Epidermal melanocyte (primary cell): ENCODE measurements at regions not wholly inside any gene's neighbourhood (a gene's known extent, or its start where the extent isn't known, plus 50 kb on each side); places are given as distances from the start of the nearest gene placed in this dataset.
"Not testable (repeated sequence)": the region's sequence is repeated elsewhere in the genome, so short reads cannot be mapped to it uniquely, and the experiment has no call there.

Experiments
- DNase-seq: peaks from one replicate; pipeline ENCODE4 v3.0.0; 2011; ENCODE audit warnings: low spot score; ENCODE audit not compliant: insufficient read length

DNA sequence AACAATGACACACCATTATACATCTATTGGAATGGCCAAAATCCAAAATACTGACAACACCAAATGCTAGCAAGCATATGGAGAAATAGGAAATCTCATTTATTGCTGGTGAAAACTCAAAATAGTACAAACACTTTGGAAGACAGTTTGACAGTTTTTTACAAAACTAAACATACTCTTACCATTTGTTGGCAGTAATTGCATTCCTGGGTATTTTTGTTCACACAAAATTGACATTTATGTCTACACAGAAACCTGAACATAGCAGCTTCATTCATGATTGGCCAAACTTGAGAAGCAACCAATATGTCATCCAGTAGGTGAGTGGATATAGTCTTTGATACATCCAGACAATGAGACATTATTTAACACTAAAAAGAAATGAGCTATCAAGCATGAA, 489.9 kb downstream of the PLOD2 start:
- no peak for DNase-seq

DNA sequence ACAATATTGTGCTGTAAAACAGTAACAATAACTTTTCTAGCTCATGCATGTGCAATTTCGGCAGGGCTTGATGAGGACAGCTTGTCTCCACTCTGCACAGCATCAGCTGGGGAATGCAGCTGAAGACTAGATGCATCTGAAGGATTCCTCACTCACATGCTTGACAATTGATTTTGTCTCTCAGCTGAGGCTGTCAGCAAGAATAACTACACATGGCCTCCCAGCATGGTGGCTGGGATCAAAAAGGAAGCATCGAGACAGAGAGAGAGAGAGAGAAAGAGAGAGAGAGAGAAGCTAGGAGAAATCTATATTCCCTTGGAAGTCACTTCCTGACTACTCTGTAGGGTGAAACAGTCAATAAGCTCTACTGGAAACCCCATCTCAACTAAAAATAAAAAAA, 487.1 kb downstream of the PLOD2 start:
- DNase-seq = no peak

DNA sequence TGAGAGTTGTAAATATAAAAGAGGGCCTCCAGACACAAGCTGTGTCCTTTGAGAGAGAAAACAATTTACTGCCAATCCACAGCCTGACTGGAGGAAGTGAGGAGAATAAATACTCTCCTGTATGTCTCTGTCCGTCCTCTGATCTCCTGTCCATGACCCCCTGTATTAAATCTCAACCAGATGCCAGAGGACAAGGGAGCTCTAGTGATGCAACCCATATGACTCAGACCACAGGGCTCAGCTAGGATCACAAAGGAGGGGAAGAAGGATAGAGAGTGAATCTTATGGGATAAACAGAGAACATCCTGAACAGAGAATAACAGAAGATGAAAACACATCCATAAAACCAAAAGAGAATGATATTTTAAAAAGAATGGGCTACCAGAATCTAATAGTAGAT, 482.6 kb downstream of the PLOD2 start:
- DNase-seq = no peak

DNA sequence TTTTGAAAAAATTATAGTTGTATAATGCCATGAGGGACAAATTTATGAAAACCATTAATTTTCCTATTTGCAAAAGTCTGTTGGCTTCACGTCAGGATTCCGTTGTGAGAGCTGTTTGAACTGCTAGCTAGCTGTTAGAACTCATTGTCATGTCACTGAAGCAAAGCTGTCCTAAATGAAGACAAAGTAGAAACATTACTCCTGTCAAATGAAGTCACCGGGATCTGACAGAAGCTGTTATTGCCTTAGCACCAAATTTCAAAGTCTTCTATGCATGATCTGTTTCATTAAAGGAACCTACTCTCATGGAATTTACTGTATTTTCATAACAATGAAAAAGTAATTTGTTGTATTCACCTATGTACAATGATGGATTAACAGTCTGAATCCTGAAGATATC, 479.8 kb downstream of the PLOD2 start:
- DNase-seq = no peak

DNA sequence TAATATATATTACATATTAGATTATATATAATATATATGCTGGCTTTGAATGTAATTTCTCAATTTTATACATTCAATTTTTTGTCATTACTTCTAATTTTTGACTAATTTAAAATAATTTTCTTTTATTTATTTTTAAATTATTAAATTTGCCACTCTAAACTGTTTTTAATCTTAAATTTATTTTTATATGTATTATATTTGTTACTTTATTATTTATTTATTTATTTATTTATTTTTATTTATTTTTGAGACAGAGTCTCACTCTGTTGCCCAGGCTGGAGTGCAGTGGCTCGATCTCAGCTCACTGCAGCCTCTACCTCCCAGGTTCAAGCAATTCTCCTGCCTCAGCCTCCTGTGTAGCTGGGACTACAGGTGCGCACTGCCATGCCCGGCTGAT, 473.0 kb downstream of the PLOD2 start:
- DNase-seq = not testable (repeated sequence)

DNA sequence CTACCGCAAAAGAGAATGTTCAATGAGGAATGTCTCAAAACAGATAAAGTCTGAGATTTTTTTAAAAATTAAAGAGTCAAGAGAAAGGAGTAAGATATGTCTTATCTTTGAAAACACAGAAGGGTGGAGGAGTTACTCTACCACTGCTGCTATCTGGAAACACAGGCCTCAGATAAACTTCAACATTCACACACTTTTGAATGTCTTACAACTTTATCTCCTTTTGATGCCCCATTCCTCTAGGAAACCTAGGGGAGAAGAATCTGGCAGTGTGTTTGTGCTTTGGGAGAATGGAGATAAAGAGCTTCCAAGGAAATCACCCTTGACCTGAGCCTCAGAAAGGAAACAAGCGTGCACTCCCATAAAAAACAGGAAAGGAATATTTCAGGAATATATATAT, 468.2 kb downstream of the PLOD2 start:
- DNase-seq = no peak

DNA sequence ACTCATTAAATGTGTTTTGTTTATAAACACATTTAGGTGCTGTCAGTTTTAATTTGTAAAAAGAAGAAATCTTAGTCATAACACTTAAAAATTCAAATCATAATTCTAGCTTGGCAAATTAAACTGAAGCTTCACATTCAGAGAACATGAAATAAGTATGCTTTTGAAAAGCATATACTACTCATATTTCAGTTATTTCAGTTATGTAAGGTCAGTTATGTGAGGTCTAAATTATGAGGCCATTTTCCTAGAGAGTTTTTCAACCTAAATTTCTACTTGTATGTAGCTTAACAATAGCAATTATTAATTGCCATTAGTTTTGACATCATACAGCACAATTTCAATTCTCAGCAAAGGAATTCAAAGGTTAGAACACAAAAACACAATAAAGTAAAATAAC, 465.0 kb downstream of the PLOD2 start:
- no peak for DNase-seq

DNA sequence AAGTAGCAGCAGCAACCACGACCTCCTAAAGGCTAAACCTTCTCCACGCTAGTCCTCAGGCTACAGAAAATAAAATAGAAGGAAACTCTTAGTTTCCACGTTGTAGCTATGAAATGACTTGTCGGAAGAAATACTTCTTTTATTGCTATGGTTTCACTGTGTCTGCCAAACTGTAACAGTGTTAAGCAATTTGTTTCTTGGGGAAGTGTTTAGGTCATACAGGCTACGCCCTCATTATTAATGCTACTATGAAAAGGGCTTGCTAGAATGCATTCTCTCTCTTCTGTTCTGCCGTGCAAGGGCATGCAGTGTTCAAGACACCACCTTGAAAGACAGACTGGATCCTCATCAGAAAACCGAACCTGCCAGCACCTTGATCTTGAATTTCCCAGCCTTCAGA, 462.7 kb downstream of the PLOD2 start:
- DNase-seq = no peak

DNA sequence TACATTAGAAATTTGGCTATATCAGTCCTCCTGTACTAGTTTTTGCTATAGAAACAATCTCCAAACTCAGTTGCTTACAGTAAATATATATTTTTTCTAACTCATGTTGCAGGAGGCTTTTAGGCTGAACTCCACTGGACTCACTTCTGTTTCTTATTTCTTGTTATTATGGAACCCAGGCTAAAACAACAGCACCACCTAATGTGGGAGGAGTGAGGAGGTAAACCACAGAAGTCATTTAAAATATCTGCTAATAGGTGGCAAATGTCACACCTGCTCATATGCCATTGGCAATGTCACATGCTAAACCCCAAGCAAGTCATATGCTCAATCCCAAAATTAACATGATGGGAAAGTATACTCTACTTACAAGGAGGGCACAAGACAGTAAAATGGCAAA, 462.2 kb downstream of the PLOD2 start:
- DNase-seq = no peak

DNA sequence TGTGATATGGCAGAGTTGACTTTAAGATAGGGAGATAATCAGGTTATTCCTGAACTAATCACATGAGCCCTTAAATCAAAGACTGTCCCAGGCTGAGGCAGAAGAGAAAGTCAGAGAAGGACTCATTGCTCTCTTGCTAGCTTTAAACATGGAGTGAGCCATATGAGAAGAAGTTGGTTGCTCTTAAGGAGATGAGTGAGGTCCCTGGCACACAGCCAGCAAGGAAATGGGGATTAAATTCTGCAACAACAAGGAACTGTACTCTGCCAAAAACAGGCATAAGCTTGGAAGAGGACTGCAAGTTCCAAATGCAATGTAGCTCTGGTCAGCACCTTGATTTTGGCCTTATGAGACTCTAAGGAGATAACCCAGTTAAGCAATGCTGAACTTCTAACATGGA, 457.0 kb downstream of the PLOD2 start:
- no peak for DNase-seq

DNA sequence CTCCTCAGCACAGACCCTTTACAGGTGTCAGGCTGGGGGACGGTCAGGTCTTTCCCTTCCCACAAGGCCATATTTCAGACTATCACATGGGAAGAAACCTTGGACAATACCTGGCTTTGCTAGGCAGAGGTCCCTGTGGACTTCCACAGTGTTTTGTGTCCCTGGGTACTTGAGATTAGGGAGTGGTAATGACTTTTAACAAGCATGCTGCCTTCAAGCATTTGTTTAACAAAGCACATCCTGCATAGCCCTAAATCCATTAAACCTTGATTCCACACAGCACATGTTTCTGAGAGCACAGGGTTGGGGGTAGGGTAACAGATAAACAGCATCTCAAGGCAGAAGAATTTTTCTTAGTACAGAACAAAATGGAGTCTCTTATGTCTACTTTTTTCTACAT, 451.2 kb downstream of the PLOD2 start:
- not testable (repeated sequence) for DNase-seq

DNA sequence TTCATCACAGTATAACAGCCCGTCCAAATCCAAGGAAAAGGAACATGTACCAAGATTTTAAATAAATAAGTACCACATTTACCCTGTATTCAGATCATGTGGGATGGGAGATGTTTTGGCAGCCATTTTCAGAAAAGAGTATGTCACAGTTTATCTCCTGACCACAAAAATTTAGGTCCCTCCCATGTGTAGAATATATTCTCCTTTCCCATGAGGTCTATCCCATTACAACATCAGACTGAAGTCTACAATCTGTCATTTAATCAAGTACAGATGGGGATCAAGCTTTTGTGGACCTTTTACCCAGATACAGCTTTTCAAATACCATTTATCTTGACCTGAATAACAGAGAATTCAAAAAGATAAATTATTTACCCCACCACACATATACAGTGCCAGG, 444.5 kb downstream of the PLOD2 start:
- no peak for DNase-seq

DNA sequence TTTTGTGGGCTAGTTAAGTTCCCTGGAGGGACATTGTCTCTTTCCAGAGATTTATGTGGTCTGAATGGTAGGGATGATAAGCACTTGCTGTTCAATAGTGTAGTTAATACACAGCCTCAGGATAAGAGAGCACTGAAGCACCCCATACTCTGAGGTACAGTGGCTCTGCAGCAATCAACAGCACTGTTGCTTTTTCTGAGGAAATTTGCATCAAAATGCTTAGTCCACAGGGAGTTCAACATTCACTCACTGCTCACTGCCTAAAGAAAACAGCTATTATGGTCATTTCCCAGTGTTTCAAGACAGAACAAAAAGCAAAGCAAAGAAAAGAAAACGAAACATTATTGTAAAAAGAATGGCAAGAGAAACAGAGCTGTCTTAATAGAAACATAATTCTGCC, 441.9 kb downstream of the PLOD2 start:
- DNase-seq = no peak

DNA sequence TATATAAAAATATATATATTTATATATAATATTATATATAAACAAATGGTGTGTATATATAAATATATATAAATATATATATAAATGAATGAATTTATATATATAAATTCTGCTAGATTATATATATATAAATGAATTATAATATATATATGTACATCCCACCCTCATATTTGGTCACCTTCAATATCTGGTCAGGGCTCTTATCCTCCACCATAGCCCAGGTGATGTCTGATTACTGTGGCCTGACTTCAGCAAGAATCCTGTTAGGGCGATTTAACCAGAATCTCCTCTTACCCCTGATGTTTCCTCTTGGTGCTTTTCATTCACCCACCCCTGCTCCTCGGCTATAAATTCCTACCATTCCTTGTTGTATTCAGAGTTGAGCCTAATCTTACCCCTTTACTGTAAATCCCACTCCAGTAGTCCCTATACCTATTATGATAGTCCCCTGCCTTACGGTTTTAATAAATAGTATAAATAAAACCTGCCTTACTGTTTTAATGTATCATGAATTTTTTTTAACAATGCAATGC, 439.6 kb downstream of the PLOD2 start:
- no peak for DNase-seq

DNA sequence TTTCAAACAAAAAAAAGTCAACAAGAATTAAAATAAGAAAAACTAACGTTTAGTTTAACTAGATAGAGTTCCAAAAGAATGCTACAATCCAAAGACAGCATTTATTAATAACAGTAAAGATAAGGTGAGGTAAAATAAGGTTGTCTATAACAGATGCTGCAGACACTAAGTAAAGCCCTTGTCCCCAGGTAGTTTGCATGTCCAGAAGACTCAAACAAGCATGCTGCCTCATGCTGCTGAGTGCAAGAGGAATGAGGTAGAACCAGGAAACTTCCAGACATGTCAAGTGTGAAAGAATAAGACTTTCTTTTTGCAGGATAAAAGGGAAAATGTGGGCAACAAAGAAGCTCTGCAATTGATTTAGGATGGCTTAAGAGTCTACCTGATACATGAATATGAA, 439.2 kb downstream of the PLOD2 start:
- no peak for DNase-seq

DNA sequence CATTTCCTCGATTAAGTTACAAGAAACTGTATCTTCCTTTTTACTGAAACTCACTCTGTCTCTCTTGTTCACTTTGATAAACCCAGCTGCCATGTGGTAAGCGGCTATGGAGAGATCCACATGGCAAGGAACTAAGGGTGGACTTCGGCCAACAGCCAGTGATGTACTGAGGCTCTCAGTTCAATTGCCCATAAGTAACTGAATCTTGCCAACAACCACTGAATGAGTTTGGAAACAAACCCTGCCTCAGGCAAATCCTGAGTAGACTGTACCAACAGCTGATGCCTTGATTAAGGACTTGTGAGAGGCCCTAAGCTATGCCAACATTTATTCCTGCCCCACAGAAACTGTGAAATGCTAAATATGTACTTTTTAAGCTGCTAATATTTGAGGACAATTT, 433.5 kb downstream of the PLOD2 start:
- no peak for DNase-seq

DNA sequence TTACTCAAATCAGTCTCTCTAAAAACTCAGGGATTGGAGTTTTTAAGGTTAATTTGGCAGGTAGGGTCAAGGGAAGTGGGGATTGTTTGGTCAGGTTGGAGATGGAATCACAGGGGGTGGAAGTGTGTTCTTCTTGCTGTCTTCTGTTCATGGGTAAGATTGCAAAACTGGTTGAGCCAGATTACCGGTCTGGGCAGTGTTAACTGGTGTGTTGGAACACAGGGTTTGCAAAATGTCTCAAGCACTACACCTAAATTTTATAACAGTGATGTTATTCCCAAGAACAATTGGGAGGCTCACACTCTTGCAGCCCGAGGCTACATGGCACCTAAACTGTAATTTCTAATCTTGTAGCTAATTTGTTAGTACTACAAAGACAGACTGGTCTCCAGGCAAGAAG, 425.4 kb downstream of the PLOD2 start:
- no peak for DNase-seq

DNA sequence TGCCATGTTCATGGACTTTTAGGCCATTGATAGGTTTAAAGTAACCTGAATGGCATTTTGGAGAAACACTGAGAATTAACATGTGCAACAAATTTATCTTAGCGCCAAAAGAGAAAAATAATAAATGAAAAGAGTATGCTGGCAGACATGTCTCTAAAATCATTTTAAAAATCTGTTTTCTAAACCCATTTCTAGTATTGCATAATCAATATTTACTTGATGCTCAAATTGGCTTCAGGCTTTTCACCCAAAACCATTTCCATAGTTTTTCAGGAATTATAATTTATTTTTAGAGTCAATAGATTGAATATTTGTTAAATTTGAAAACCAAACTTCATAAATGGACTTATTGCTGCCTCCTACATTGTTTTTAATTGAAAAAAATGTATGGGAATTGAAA, 423.0 kb downstream of the PLOD2 start:
- DNase-seq = no peak

DNA sequence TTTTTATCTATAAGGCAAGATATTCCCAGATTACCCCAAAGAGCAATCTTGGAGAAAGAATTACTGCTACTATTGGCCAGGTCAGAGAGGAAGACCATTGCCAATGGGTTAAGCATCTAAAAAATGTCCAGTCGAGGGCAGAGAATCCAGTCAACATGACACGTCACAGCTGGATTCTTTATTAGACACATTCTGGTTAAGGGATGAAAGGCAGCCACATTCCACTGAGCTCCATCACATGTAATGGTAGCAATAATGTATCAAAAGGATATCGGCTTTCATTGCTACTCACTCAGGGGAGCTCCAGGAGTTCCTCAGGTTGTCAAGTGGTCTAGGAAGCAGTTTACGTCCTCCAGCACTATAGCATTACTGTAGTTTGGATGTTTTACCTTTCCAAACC, 421.1 kb downstream of the PLOD2 start:
- no peak for DNase-seq

DNA sequence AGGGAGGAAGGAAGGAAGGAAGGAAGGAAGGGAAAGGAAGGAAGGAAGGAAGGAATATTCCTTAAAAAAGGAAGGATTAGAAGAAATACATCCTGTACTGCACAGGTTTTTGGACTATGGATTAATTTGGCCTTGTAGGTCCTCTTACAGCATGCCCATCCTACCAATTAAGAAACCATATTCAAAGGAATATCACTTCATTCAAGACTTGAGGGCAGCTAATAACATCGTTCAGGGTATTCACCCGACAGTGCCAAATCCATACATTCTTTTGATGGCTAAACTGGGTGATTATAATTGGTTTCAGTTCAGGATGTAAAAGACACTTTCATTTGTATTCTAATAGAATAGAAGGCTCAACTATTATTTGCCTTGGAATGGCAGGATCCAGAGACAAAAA, 410.3 kb downstream of the PLOD2 start:
- no peak for DNase-seq

DNA sequence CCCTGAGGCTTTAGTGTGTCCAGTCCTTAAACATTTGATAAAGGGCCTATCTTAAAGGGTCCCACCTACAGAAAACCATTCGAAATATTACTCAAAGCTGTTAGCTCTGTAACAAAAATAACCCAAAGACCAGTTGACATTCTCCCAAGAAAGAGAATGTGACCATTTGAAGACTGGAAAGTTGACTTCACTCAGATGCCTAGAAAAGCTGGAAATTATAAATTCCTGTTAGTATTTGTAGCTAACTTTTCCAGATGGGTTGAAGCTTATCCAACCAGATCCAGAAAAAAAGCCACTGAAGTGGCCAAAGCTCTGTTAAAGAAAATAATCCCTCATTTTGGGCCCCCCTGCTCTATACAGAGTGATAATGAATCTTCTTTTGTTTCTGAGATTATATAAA, 408.4 kb downstream of the PLOD2 start:
- DNase-seq = no peak

DNA sequence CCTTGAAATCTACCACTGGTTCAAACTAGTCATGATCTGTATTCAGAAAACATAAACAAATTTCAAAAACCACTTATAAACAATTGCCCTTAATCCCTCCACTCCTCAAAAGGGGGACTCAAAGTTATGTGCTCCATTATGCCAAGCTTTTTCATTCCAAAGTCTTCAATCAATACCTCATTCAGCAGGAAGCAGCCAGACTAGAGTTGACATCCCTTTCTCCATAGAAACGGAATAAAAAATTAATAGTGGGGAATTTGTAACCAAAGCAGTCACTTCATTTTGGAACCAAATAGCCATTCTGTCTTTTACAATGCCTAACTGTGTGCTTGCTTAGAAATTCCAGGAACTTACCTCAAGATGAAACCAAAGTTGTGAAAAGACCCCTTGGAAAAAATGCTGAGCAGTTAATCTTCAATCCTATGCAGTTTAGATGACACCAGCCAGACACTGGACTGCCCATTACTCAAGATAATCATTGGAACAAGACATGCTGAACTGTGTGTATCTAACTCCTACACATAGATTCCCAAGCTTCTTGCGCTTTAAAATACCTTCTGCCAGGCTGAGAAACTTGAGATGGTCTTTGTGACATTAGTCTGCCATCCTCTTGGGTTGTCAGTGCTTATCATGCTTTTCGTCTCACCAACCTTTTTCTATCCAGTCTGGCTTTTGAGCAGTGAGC, 406.2 kb downstream of the PLOD2 start:
- DNase-seq = no peak

DNA sequence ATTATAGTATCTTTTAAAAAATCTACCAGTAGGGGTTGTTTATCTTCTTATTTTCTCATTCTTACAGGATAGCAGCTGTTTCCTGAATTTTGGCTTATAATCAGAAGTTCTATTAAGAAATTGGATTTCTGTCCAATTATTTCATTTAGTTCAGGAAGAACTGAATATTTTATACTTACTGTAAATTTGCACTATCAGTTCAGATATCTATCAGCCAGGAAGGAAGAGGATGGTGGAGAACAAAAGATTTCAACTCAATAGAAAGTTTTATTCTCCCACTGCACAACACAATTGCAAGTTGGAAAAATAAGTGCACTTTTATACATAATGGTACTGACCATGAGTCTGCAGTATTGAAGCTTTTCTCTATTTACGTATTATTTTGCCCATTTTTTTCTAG, 400.9 kb downstream of the PLOD2 start:
- no peak for DNase-seq

DNA sequence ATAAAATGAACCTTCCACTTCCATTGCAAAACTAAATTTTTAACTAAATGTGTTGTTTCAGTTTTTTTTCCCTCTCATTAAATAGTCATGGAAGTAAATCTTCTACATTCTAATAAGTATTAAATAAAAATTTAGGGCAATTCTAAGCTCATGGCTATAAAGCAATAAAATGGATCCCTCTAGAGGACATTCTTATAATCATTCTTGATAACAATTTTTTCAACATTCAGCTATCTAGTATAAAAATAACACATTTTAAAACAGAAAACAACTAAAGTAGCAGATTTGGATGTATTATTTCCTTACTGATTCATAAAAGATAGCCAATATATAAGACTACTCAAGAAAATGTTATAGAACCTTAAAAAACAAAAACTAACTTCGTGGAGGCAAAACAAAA, 393.1 kb downstream of the PLOD2 start:
- DNase-seq = no peak
